BJ (cell line): ENCODE measurements at regions not wholly inside any gene's neighbourhood (a gene's known extent, or its start where the extent isn't known, plus 50 kb on each side); places are given as distances from the start of the nearest gene placed in this dataset.

Source experiments
- CTCF ChIA-PET: fragments of 350-600 bp; formaldehyde crosslinking; extraction: SDS; loops from one replicate; lab custom pipeline; 2021; ENCODE audit warnings: antibody characterized with exemption, inconsistent platforms; lab: Yijun Ruan, JAX
- POLR2A ChIA-PET: fragments of 300-600 bp; sonication (Branson Sonifier 250); formaldehyde crosslinking; extraction: SDS; loops from one replicate; lab custom pipeline; 2021; ENCODE audit warnings: antibody characterized with exemption; lab: Charles Lee
- DNase-seq: peaks from one replicate; pipeline ENCODE4 v3.0.0-alpha.2; 2011; ENCODE audit warnings: low read depth
- H3K27me3 ChIP-seq: 2 replicates; pipeline ENCODE4 v1.6.0; 2011; ENCODE audit warnings: low read length; ENCODE audit not compliant: control insufficient read depth, insufficient read depth
- H3K36me3 ChIP-seq: 2 replicates; pipeline ENCODE4 v1.5.1; 2011; ENCODE audit warnings: low read length; ENCODE audit not compliant: control insufficient read depth, insufficient read depth
- H3K4me3 ChIP-seq: 2 replicates; pipeline ENCODE4 v1.5.1; 2011; ENCODE audit warnings: low read depth, mild to moderate bottlenecking, control low read depth, low read length
- CTCF ChIP-seq: IDR thresholded peaks from 2 replicates; pipeline ENCODE4 v1.5.1; 2011; ENCODE audit warnings: low read depth, mild to moderate bottlenecking, control low read depth, inconsistent platforms, low read length, moderate library complexity; ENCODE audit not compliant: insufficient read depth

GRCh38 chr3:1571736-1572135 lies 478.9 kb downstream of the CNTN6 start:
- CTCF ChIA-PET, result no interaction called here
- TF ChIP-seq CTCF, result no peak
- Histone ChIP-seq H3K4me3 (no peak overlapping the region), H3K27me3 (no peaks in the 10 kb centered on the region), H3K36me3 (no peaks in the 10 kb centered on the region)
- POLR2A ChIA-PET, result no interaction called here
- DNase-seq, result no peak

- H3K4me3 ChIP-seq, result no peak overlapping the region
- POLR2A ChIA-PET, result no interaction called here
Observed at GRCh38 chr3:1576047-1576446, 483.2 kb downstream of the CNTN6 start.

DNA sequence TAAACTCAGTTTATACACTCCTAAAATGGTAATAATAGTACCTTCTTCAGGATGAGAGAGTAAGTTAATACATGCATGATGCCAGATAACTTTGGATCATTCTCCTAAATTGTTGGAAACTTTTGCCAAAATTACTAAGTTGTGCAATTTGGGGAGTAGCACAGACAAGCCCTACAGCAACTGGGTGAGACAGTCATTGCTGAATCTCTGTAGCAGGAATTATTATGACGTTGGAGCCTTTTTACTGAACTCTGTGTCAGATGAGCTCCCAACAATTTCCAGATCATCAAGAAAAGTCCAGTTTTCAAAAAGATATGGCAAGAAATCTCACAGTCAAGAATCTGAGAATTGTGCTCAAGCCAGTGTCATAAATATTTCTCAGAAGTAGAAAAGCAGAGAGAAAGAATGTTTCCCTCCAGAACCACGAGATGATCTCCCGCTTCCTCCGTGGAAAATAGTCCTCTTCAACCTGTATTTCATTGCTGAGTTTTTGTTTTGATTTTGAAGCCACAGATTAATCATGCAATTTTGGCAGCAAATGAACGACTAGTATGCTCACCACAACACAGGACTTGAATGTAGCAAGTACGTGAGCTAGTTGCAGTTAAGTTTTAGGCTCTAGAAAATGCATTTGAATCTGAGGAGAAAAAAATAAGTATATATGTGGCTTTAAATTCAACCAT lies 485.4 kb downstream of the CNTN6 start:
- Histone ChIP-seq H3K36me3 (no peaks in the 10 kb centered on the region), H3K4me3 (no peak overlapping the region), H3K27me3 (no peaks in the 10 kb centered on the region)
- CTCF ChIA-PET, result no interaction called here
- DNase-seq, result no peak
- POLR2A ChIA-PET, result no interaction called here
- no peak for TF ChIP-seq CTCF

More at GRCh38 chr3:1576047-1576446, 483.2 kb downstream of the CNTN6 start:
- no peak for TF ChIP-seq CTCF
- H3K36me3 ChIP-seq, result no peaks in the 10 kb centered on the region
- CTCF ChIA-PET, result interaction anchor here (0.6 kb wide), 1 partner anchor 393 kb away, joined by 3 read pairs; no protein-coding TSS in a partner anchor
- no peaks in the 10 kb centered on the region for H3K27me3 ChIP-seq
- DNase-seq, result no peak

- no peaks in the 10 kb centered on the region for H3K36me3 ChIP-seq
- CTCF ChIA-PET, result no interaction called here
- no peaks in the 10 kb centered on the region for H3K27me3 ChIP-seq
- no peak for DNase-seq
- no peak overlapping the region for H3K4me3 ChIP-seq
- POLR2A ChIA-PET, result no interaction called here
- TF ChIP-seq CTCF, result no peak
Observed at GRCh38 chr3:1583044-1583443, 490.2 kb downstream of the CNTN6 start.

- Histone ChIP-seq H3K36me3 (no peaks in the 10 kb centered on the region), H3K4me3 (no peak overlapping the region), H3K27me3 (no peaks in the 10 kb centered on the region)
- POLR2A ChIA-PET, result no interaction called here
- TF ChIP-seq CTCF, result no peak
- CTCF ChIA-PET, result no interaction called here
- no peak for DNase-seq
Observed at GRCh38 chr3:1587426-1587825, 494.6 kb downstream of the CNTN6 start.
